Tibial artery (tissue), 4 donors: ENCODE measurements at regions not wholly inside any gene's neighbourhood (a gene's known extent, or its start where the extent isn't known, plus 50 kb on each side); places are given as distances from the start of the nearest gene placed in this dataset.
"Not testable (repeated sequence)": the region's sequence is repeated elsewhere in the genome, so short reads cannot be mapped to it uniquely, and the experiment has no call there.

Source experiments
- DNase-seq, 2 donors: peaks; one replicate each; pipeline ENCODE4 v3.0.0-alpha.2; 2019
- H3K27ac ChIP-seq, 2 donors: fragments of 200-600 bp; sonication (generic) in 1 of 2; 1 replicate in 1 of 2; 2 replicates in 1 of 2; pipeline ENCODE4 v1.5.1; 2018 to 2019; ENCODE audit warnings: mild to moderate bottlenecking in 1 of 2
- H3K27me3 ChIP-seq, 2 donors: fragments of 200-600 bp; sonication (generic) in 1 of 2; one replicate each; pipeline versions ENCODE4 v1.5.1 to v1.6.0; 2016 to 2019
- H3K36me3 ChIP-seq, 3 donors: fragments of 200-600 bp; sonication (generic) in 2 of 3; one replicate each; pipeline ENCODE4 v1.5.1; 2016 to 2019; ENCODE audit warnings: mild to moderate bottlenecking in 2 of 3
- H3K4me1 ChIP-seq, 4 donors: fragments of 200-600 bp; sonication (generic) in 2 of 4; 1 replicate in 3 of 4; 2 replicates in 1 of 4; pipeline ENCODE4 v1.5.1; 2016 to 2019
- H3K4me3 ChIP-seq, 2 donors: fragments of 200-600 bp; sonication (generic) in 1 of 2; 1 replicate in 1 of 2; 2 replicates in 1 of 2; pipeline ENCODE4 v1.5.1; 2018 to 2019; ENCODE audit warnings: mild to moderate bottlenecking in 2 of 2
- H3K9me3 ChIP-seq, 3 donors: fragments of 200-600 bp; sonication (generic) in 1 of 3; one replicate each; pipeline ENCODE4 v1.5.1; 2016 to 2019
- CTCF ChIP-seq, 2 experiments: fragments of 200-600 bp in 1 of 2; fragments of 450-650 bp in 1 of 2; IDR thresholded peaks; one replicate each; pipeline ENCODE4 v1.5.1; 2017 to 2019; ENCODE audit warnings: antibody characterized with exemption in 2 of 2, mild to moderate bottlenecking in 1 of 2, moderate library complexity in 1 of 2
- intact Hi-C: fragments of 100-400 bp; cut with DNase I; formaldehyde crosslinking; loops from one replicate; pipeline ENCODE4 v1.15.0; 2023; ENCODE audit warnings: low total_unique reads

- intact Hi-C loops = no loop called here
Measured at GRCh38 chr1:5729636-5730145, 262.5 kb downstream of the NPHP4 start.

GRCh38 chr1:5728663-5729355, 263.4 kb downstream of the NPHP4 start:
- DNase-seq = no peak
- no peak for TF ChIP-seq CTCF (IDR thresholded peaks at IDR 0.05)
- peaks cover 0 to 38% of the 10 kb centered on the region in 2 donors for H3K27me3 ChIP-seq
- H3K4me1 ChIP-seq = no peaks in the 10 kb centered on the region
- no peak overlapping the region for H3K4me3 ChIP-seq
- intact Hi-C loops = no loop called here
- no peaks in the 10 kb centered on the region for H3K36me3 ChIP-seq
- no peak overlapping the region for H3K27ac ChIP-seq
- H3K9me3 ChIP-seq = no peaks in the 10 kb centered on the region

More at GRCh38 chr1:5729636-5730145, 262.5 kb downstream of the NPHP4 start:
- Histone ChIP-seq H3K27me3 (peaks cover 0 to 44% of the 10 kb centered on the region in 2 donors), H3K4me1 (no peaks in the 10 kb centered on the region), H3K36me3 (no peaks in the 10 kb centered on the region), H3K27ac (no peak overlapping the region), H3K4me3 (no peak overlapping the region), H3K9me3 (no peaks in the 10 kb centered on the region)
- no peak for DNase-seq
- no peak for TF ChIP-seq CTCF (IDR thresholded peaks at IDR 0.05)

- Histone ChIP-seq H3K4me1 (no peaks in the 10 kb centered on the region), H3K4me3 (no peak overlapping the region), H3K9me3 (no peaks in the 10 kb centered on the region), H3K27me3 (peaks cover 0 to 36% of the 10 kb centered on the region in 2 donors), H3K36me3 (no peaks in the 10 kb centered on the region), H3K27ac (no peak overlapping the region)
- no peak for TF ChIP-seq CTCF (IDR thresholded peaks at IDR 0.05)
- intact Hi-C loops = no loop called here
- DNase-seq = no peak
Measured at GRCh38 chr1:5727871-5728643, 264.2 kb downstream of the NPHP4 start.

- Histone ChIP-seq H3K27ac (no peak overlapping the region), H3K27me3 (peaks cover 0 to 36% of the 10 kb centered on the region in 2 donors), H3K9me3 (no peaks in the 10 kb centered on the region), H3K4me3 (no peak overlapping the region), H3K4me1 (no peaks in the 10 kb centered on the region), H3K36me3 (no peaks in the 10 kb centered on the region)
- intact Hi-C loops = no loop called here
- no peak for TF ChIP-seq CTCF (IDR thresholded peaks at IDR 0.05)
- no peak for DNase-seq
Measured at GRCh38 chr1:5727191-5727590, 265.0 kb downstream of the NPHP4 start.

GRCh38 chr1:5726586-5727184, 265.5 kb downstream of the NPHP4 start:
- H3K4me3 ChIP-seq, H3K9me3 ChIP-seq, H3K27ac ChIP-seq, DNase-seq, H3K36me3 ChIP-seq, intact Hi-C loops, H3K4me1 ChIP-seq: not testable (repeated sequence)
- peaks cover 0 to 36% of the 10 kb centered on the region in 2 donors for H3K27me3 ChIP-seq
